Neural progenitor cell (in vitro differentiated cells): ENCODE measurements at regions not wholly inside any gene's neighbourhood (a gene's known extent, or its start where the extent isn't known, plus 50 kb on each side); places are given as distances from the start of the nearest gene placed in this dataset.

Experiments
- CTCF ChIP-seq: fragments of 200-600 bp; sonication (generic); IDR thresholded peaks from 2 replicates; pipeline ENCODE4 v1.5.1; 2017; ENCODE audit warnings: antibody characterized with exemption, mild to moderate bottlenecking
- EZH2 ChIP-seq: fragments of 200-600 bp; sonication (generic); IDR thresholded peaks from 2 replicates; pipeline ENCODE4 v1.6.1; 2017; ENCODE audit warnings: antibody characterized with exemption, mild to moderate bottlenecking, moderate library complexity

GRCh38 chr10:44197646-44198045, 187.3 kb downstream of the CXCL12 start:
- TF ChIP-seq CTCF (no peak), EZH2 (no peak)
